ENCODE measurements at regions not wholly inside any gene's neighbourhood (a gene's known extent, or its start where the extent isn't known, plus 50 kb on each side); places are given as distances from the start of the nearest gene placed in this dataset.
"Not testable (repeated sequence)": the region's sequence is repeated elsewhere in the genome, so short reads cannot be mapped to it uniquely, and the experiment has no call there.

DNA sequence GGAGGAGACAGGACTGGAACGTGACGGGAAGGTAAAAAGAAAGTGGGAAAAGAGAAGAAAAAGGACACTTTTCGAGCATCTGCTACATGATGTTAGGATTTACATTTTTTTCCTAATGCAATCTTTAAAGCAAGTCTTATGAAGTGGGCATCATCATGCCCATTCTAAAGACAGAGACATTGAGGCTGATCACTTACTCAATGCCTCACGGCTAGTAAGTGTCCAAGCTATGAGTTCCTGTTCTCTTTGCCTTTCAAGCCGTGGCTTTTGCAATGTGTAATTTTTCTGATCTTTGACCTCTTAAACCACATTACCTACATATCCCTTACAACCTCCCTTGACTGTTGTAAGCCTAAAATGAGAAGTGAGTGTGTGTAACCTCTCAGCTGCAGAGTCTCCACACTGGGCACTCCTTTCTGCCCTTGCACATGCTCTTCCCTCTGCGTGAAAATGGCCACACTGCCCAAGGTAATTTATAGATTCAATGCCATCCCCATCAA lies 649.2 kb downstream of the RNF144A start:
- Histone ChIP-seq H3K27me3 (no peaks in the 10 kb centered on the region), H3K36me3 (no peaks in the 10 kb centered on the region), H3K4me1 (no peaks in the 10 kb centered on the region), H3K4me3 (no peak overlapping the region), H3K27ac (no peak overlapping the region), H3K9me3 (no peaks in the 10 kb centered on the region)
- no peak for DNase-seq
- intact Hi-C loops (cut with DNase I; ENCODE audit: low total_unique reads) = no loop called here
- TF ChIP-seq, protein P1, sequence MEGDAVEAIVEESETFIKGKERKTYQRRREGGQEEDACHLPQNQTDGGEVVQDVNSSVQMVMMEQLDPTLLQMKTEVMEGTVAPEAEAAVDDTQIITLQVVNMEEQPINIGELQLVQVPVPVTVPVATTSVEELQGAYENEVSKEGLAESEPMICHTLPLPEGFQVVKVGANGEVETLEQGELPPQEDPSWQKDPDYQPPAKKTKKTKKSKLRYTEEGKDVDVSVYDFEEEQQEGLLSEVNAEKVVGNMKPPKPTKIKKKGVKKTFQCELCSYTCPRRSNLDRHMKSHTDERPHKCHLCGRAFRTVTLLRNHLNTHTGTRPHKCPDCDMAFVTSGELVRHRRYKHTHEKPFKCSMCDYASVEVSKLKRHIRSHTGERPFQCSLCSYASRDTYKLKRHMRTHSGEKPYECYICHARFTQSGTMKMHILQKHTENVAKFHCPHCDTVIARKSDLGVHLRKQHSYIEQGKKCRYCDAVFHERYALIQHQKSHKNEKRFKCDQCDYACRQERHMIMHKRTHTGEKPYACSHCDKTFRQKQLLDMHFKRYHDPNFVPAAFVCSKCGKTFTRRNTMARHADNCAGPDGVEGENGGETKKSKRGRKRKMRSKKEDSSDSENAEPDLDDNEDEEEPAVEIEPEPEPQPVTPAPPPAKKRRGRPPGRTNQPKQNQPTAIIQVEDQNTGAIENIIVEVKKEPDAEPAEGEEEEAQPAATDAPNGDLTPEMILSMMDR (IDR thresholded peaks at IDR 0.05) = no peak
- no peak for TF ChIP-seq POLR2A (IDR thresholded peaks at IDR 0.05)

DNA sequence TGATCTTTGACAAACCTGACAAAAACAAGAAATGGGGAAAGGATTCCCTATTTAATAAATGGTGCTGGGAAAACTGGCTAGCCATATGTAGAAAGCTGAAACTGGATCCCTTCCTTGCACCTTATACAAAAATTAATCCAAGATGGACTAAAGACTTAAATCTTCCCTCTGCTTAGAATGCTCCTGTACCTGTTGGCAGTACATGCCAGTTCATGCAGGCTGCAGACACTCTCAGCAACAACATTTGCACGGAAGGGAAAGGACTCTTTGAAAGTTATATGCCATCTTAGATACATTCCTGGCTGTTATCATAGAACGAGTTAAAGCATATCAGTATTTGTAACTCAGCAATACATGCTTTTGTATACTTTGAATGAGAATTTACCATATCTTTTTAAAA lies 649.9 kb downstream of the RNF144A start:
- H3K27me3 ChIP-seq; intact Hi-C loops (cut with DNase I; ENCODE audit: low total_unique reads); H3K4me3 ChIP-seq; H3K9me3 ChIP-seq; H3K27ac ChIP-seq; H3K36me3 ChIP-seq; H3K4me1 ChIP-seq; DNase-seq: not testable (repeated sequence)

DNA sequence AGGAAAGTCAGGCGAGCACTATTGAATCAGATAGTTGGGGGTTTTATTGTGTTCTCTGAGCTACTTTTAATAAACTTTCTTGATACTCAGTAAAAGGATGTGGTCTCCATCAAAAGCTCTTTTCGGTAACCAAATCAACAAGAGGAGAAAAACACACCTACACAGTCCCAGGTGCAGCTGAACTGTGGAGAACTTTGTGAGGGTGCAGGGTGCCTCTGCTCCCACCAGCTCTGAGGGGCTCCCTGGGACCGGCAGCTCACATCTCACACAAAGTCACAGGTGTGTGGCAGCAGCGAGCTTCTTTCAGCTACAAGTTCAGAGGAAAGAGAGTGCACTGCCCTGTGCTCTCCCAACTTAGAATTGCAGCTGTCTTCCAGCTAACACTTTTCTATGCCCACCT lies 650.4 kb downstream of the RNF144A start:
- no peak overlapping the region for H3K4me3 ChIP-seq
- no peaks in the 10 kb centered on the region for H3K4me1 ChIP-seq
- no peaks in the 10 kb centered on the region for H3K9me3 ChIP-seq
- intact Hi-C loops (cut with DNase I; ENCODE audit: low total_unique reads) = no loop called here
- H3K36me3 ChIP-seq = no peaks in the 10 kb centered on the region
- TF ChIP-seq POLR2A (IDR thresholded peaks at IDR 0.05) = no peak
- TF ChIP-seq, protein P1 (IDR thresholded peaks at IDR 0.05) = no peak
- no peak overlapping the region for H3K27ac ChIP-seq
- DNase-seq = no peak
- no peaks in the 10 kb centered on the region for H3K27me3 ChIP-seq

DNA sequence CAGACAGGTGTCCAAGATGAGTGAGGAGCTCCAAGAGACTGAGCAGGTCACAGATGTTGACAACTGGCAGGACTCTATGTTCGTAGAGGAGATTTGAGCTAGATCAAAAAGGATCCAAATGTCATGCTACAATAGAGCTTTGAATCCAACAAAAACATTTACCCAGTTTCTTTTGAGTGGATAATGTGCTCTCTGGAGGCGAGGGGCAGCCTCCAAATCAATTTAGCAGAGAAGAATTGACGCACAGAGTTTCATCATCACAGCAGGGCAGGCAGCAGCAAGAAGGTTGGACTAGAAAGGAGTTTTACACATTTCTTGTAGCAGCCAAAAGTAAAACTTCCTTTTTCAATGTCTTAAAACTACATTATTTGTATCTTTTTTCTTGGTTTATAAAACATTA lies 653.0 kb downstream of the RNF144A start:
- DNase-seq = no peak
- no peak overlapping the region for H3K4me3 ChIP-seq
- TF ChIP-seq, protein P1 (IDR thresholded peaks at IDR 0.05) = no peak
- no peak for TF ChIP-seq POLR2A (IDR thresholded peaks at IDR 0.05)
- no peaks in the 10 kb centered on the region for H3K9me3 ChIP-seq
- no peaks in the 10 kb centered on the region for H3K27me3 ChIP-seq
- intact Hi-C loops (cut with DNase I; ENCODE audit: low total_unique reads) = no loop called here
- no peaks in the 10 kb centered on the region for H3K4me1 ChIP-seq
- no peaks in the 10 kb centered on the region for H3K36me3 ChIP-seq
- H3K27ac ChIP-seq = no peak overlapping the region

DNA sequence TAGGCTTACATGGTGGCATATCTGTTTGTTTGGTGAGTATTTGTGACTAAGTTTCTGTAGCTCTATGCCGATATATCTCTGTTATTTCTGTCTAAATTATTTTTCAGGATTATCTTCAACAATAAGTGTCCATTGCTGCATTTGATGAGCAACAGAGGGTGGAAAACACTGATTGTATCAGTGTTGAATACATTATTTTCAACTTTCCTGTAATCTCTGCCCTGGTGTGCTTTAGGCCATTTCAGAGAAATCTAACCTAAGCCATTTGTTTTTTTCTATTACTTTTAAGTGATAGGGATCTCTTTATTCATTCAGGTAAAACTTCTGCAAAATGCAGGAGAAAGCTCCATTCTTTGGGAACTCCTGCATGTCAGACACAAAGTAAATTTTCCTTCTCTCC lies 654.5 kb downstream of the RNF144A start:
- H3K9me3 ChIP-seq = no peaks in the 10 kb centered on the region
- H3K27ac ChIP-seq = no peak overlapping the region
- TF ChIP-seq, protein P1 (IDR thresholded peaks at IDR 0.05) = no peak
- TF ChIP-seq POLR2A (IDR thresholded peaks at IDR 0.05) = no peak
- H3K4me3 ChIP-seq = no peak overlapping the region
- no peaks in the 10 kb centered on the region for H3K36me3 ChIP-seq
- no peaks in the 10 kb centered on the region for H3K4me1 ChIP-seq
- intact Hi-C loops (cut with DNase I; ENCODE audit: low total_unique reads) = no loop called here
- no peaks in the 10 kb centered on the region for H3K27me3 ChIP-seq
- no peak for DNase-seq

DNA sequence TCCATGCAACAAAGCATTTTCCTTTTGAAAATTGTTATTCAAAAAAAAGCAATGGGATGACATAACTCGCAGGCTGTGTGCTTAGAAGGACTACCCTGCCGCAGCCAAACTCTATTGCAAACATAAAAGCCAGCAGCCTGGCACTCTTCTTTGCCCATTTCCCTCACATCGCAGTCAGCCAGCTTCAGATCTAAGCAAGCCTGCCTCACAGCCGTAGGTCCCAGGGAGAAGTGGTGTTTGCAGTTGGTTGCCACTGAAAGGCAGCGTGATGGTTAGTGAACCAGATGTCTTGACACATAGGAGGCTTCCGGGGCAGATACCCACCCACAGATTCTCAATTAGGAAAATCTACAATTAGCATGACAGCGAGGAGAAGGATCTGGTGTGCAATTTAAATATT lies 655.2 kb downstream of the RNF144A start:
- no peaks in the 10 kb centered on the region for H3K36me3 ChIP-seq
- H3K9me3 ChIP-seq = no peaks in the 10 kb centered on the region
- DNase-seq = no peak
- H3K27ac ChIP-seq = no peak overlapping the region
- H3K27me3 ChIP-seq = no peaks in the 10 kb centered on the region
- intact Hi-C loops (cut with DNase I; ENCODE audit: low total_unique reads) = no loop called here
- no peaks in the 10 kb centered on the region for H3K4me1 ChIP-seq
- TF ChIP-seq, protein P1 (IDR thresholded peaks at IDR 0.05) = no peak
- no peak for TF ChIP-seq POLR2A (IDR thresholded peaks at IDR 0.05)
- H3K4me3 ChIP-seq = no peak overlapping the region
